ENCODE measurements at regions not wholly inside any gene's neighbourhood (a gene's known extent, or its start where the extent isn't known, plus 50 kb on each side); places are given as distances from the start of the nearest gene placed in this dataset.

GRCh38 chrX:97673135-97673534 is 789.4 kb downstream of the RPA4 start:
- TF ChIP-seq EZH2 (IDR thresholded peaks at IDR 0.05; ENCODE audit: borderline replicate concordance, low read depth, low read length, severe bottlenecking): no peak
- TF ChIP-seq, protein P1, sequence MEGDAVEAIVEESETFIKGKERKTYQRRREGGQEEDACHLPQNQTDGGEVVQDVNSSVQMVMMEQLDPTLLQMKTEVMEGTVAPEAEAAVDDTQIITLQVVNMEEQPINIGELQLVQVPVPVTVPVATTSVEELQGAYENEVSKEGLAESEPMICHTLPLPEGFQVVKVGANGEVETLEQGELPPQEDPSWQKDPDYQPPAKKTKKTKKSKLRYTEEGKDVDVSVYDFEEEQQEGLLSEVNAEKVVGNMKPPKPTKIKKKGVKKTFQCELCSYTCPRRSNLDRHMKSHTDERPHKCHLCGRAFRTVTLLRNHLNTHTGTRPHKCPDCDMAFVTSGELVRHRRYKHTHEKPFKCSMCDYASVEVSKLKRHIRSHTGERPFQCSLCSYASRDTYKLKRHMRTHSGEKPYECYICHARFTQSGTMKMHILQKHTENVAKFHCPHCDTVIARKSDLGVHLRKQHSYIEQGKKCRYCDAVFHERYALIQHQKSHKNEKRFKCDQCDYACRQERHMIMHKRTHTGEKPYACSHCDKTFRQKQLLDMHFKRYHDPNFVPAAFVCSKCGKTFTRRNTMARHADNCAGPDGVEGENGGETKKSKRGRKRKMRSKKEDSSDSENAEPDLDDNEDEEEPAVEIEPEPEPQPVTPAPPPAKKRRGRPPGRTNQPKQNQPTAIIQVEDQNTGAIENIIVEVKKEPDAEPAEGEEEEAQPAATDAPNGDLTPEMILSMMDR (IDR thresholded peaks at IDR 0.05; ENCODE audit: extremely low read depth in 1 of 2, insufficient read depth in 1 of 2, low read depth in 1 of 2, low read length in 2 of 2): no peak
- TF ChIP-seq POLR2AphosphoS5 (IDR thresholded peaks at IDR 0.05; ENCODE audit: insufficient read depth, low read depth, low read length): no peak
- no peak for TF ChIP-seq POLR2A (IDR thresholded peaks at IDR 0.05; ENCODE audit: low read depth, low read length)
- TF ChIP-seq, protein P2, sequence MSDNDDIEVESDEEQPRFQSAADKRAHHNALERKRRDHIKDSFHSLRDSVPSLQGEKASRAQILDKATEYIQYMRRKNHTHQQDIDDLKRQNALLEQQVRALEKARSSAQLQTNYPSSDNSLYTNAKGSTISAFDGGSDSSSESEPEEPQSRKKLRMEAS (IDR thresholded peaks at IDR 0.05; ENCODE audit: insufficient read depth, insufficient read length): no peak
